ENCODE measurements at regions not wholly inside any gene's neighbourhood (a gene's known extent, or its start where the extent isn't known, plus 50 kb on each side); places are given as distances from the start of the nearest gene placed in this dataset.

GRCh38 chr4:182155806-182156205 lies 87.4 kb upstream of the TENM3 start:
- intact Hi-C loops (cut with micrococcal nuclease): no loop called here
- Histone ChIP-seq H3K27ac (ENCODE audit: low read depth in 1 of 2, low read length in 2 of 2) (no peak overlapping the region), H3K4me1 (ENCODE audit: control insufficient read depth in 1 of 2, insufficient read depth in 2 of 2, low read length in 2 of 2) (no peaks in the 10 kb centered on the region), H3K4me2 (replicated peaks; ENCODE audit: extremely low read depth, low read length, poor library complexity, severe bottlenecking) (no peak overlapping the region), H3K4me3 (replicated peaks in 1 of 3; ENCODE audit: low read depth in 2 of 3, low read length in 3 of 3) (no peak overlapping the region), H4K20me1 (ENCODE audit: insufficient read depth, low read length) (no peaks in the 10 kb centered on the region), H3K79me2 (ENCODE audit: insufficient read depth, low read length) (no peaks in the 10 kb centered on the region), H2AFZ (ENCODE audit: insufficient read depth, low read depth, low read length, poor library complexity, severe bottlenecking) (no peak overlapping the region), H3K36me3 (replicated peaks in 1 of 2; ENCODE audit: control insufficient read depth in 1 of 2, insufficient read depth in 2 of 2, low read length in 2 of 2) (no peaks in the 10 kb centered on the region), H3K27me3 (ENCODE audit: control insufficient read depth in 2 of 2, insufficient read depth in 2 of 2, low read length in 2 of 2) (no peaks in the 10 kb centered on the region), H3K9me3 (replicated peaks in 1 of 2; ENCODE audit: control insufficient read depth in 1 of 2, insufficient read depth in 1 of 2, low read length in 2 of 2) (no peaks in the 10 kb centered on the region), H3K9ac (ENCODE audit: insufficient read depth, low read length, poor library complexity, severe bottlenecking) (no peak overlapping the region)
- no peak for DNase-seq
- Mint-ChIP-seq H3K36me3 (no peaks in the 10 kb centered on the region), H3K4me1 (no peaks in the 10 kb centered on the region), H3K9me3 (peaks cover 0 to 10% (median 0%) of the 10 kb centered on the region in 7 donors), H3K27me3 (ENCODE audit: low read depth in 3 of 3) (peaks cover 0 to 3% (median 0%) of the 10 kb centered on the region in 3 donors), H3K27ac (no peak overlapping the region), H3K4me3 (no peak overlapping the region)
- WGBS (ENCODE audit: insufficient coverage): no CpG with 5 or more reads among the region's 1 CpG
- TF ChIP-seq CTCF (IDR thresholded peaks at IDR 0.05): no peak

- H3K27me3 ChIP-seq (ENCODE audit: control insufficient read depth in 2 of 2, insufficient read depth in 2 of 2, low read length in 2 of 2): no peaks in the 10 kb centered on the region
- H3K27ac Mint-ChIP-seq: no peak overlapping the region
- no peaks in the 10 kb centered on the region for H4K20me1 ChIP-seq (ENCODE audit: insufficient read depth, low read length)
- no peaks in the 10 kb centered on the region for H3K4me1 ChIP-seq (ENCODE audit: control insufficient read depth in 1 of 2, insufficient read depth in 2 of 2, low read length in 2 of 2)
- no peak for TF ChIP-seq CTCF (IDR thresholded peaks at IDR 0.05)
- H2AFZ ChIP-seq (ENCODE audit: insufficient read depth, low read depth, low read length, poor library complexity, severe bottlenecking): no peak overlapping the region
- H3K36me3 ChIP-seq (replicated peaks in 1 of 2; ENCODE audit: control insufficient read depth in 1 of 2, insufficient read depth in 2 of 2, low read length in 2 of 2): no peaks in the 10 kb centered on the region
- H3K9me3 Mint-ChIP-seq: peaks cover 0 to 3% (median 0%) of the 10 kb centered on the region in 7 donors
- no peak overlapping the region for H3K4me2 ChIP-seq (replicated peaks; ENCODE audit: extremely low read depth, low read length, poor library complexity, severe bottlenecking)
- intact Hi-C loops (cut with micrococcal nuclease): no loop called here
- no peak overlapping the region for H3K4me3 ChIP-seq (replicated peaks in 1 of 3; ENCODE audit: low read depth in 2 of 3, low read length in 3 of 3)
- no peaks in the 10 kb centered on the region for H3K36me3 Mint-ChIP-seq
- H3K9ac ChIP-seq (ENCODE audit: insufficient read depth, low read length, poor library complexity, severe bottlenecking): no peak overlapping the region
- H3K27ac ChIP-seq (ENCODE audit: low read depth in 1 of 2, low read length in 2 of 2): no peak overlapping the region
- no peaks in the 10 kb centered on the region for H3K4me1 Mint-ChIP-seq
- no peak for DNase-seq
- H3K9me3 ChIP-seq (replicated peaks in 1 of 2; ENCODE audit: control insufficient read depth in 1 of 2, insufficient read depth in 1 of 2, low read length in 2 of 2): no peaks in the 10 kb centered on the region
- WGBS (ENCODE audit: insufficient coverage): 91% methylated on average over 7 of the region's 8 CpGs
- H3K4me3 Mint-ChIP-seq: no peak overlapping the region
- H3K79me2 ChIP-seq (ENCODE audit: insufficient read depth, low read length): no peaks in the 10 kb centered on the region
- no peaks in the 10 kb centered on the region for H3K27me3 Mint-ChIP-seq (ENCODE audit: low read depth in 3 of 3)
Measured at GRCh38 chr4:182163180-182163579, 80.0 kb upstream of the TENM3 start.

Measured in CD14-positive monocyte (primary cell).